Transverse colon (tissue), 4 donors: ENCODE measurements at regions not wholly inside any gene's neighbourhood (a gene's known extent, or its start where the extent isn't known, plus 50 kb on each side); places are given as distances from the start of the nearest gene placed in this dataset.
A peak's percentile ranks its signal among the peaks of the same experiment; 100 is the strongest.

Experiments
- DNase-seq: peaks from one replicate; pipeline ENCODE4 v3.0.0-alpha.2; 2019
- H3K27ac ChIP-seq, 4 donors: fragments of 200-600 bp; sonication (generic); 2 replicates each; pipeline ENCODE4 v1.5.1; 2016 to 2018; ENCODE audit warnings: inconsistent platforms in 4 of 4
- H3K27me3 ChIP-seq: fragments of 200-600 bp; sonication (generic); 2 replicates; pipeline ENCODE4 v1.5.1; 2017; ENCODE audit warnings: inconsistent platforms
- H3K36me3 ChIP-seq, 4 donors: fragments of 200-600 bp; sonication (generic); 2 replicates each; pipeline ENCODE4 v1.5.1; 2017 to 2019; ENCODE audit warnings: inconsistent platforms in 4 of 4
- H3K4me1 ChIP-seq, 4 donors: fragments of 200-600 bp; sonication (generic); 2 replicates each; pipeline ENCODE4 v1.5.1; 2017 to 2020; ENCODE audit warnings: inconsistent platforms in 4 of 4
- H3K4me3 ChIP-seq, 4 donors: fragments of 200-600 bp; sonication (generic); 1 replicate in 1 of 4; 2 replicates in 3 of 4; pipeline versions ENCODE4 v1.5.1 to v1.6.1; 2017 to 2019; ENCODE audit warnings: inconsistent platforms in 4 of 4
- H3K9me3 ChIP-seq, 2 donors: fragments of 200-600 bp; sonication (generic); 2 replicates each; pipeline ENCODE4 v1.5.1; 2017 to 2019; ENCODE audit warnings: inconsistent platforms in 2 of 2
- CTCF ChIP-seq, 5 experiments: fragments of 200-600 bp in 3 of 5; fragments of 450-650 bp in 2 of 5; sonication (generic) in 3 of 5; IDR thresholded peaks; 1 replicate in 2 of 5; 2 replicates in 3 of 5; pipeline ENCODE4 v1.5.1; 2016 to 2017; ENCODE audit warnings: antibody characterized with exemption in 5 of 5, inconsistent platforms in 3 of 5, mild to moderate bottlenecking in 2 of 5, moderate library complexity in 1 of 5
- EP300 ChIP-seq: sonication (generic); formaldehyde crosslinking; IDR thresholded peaks from one replicate; pipeline ENCODE4 v1.6.1; 2017; ENCODE audit warnings: antibody characterized with exemption, low read depth
- POLR2A ChIP-seq: fragments of 450-650 bp; IDR thresholded peaks from one replicate; pipeline ENCODE4 v1.6.1; 2016; ENCODE audit warnings: antibody characterized with exemption, mild to moderate bottlenecking, moderate library complexity
- POLR2AphosphoS5 ChIP-seq, 3 donors: sonication (generic); formaldehyde crosslinking; IDR thresholded peaks; one replicate each; pipeline ENCODE4 v1.6.1; 2016; ENCODE audit warnings: antibody characterized with exemption in 3 of 3
- WGBS, 2 donors: methylation state at CpG; one replicate each; pipeline ENCODE4 v1.1.5; 2018; ENCODE audit warnings: low coverage in 1 of 2; 5-methylcytosine and 5-hydroxymethylcytosine counted together
- in situ Hi-C, 4 donors: fragments of 200-750 bp; cut with MboI; loops; one replicate each; pipeline versions ENCODE4 v1.15.0 to v1.15.1; 2017; ENCODE audit warnings: low sequenced_read_pairs in 3 of 4, low pct_ligation_motif_present in 1 of 4, low pct_unique_long_range_greater_than_20kb in 1 of 4
- intact Hi-C: fragments of 100-400 bp; cut with DNase I; formaldehyde crosslinking; loops from one replicate; pipeline ENCODE4 v1.15.1; 2023; ENCODE audit warnings: low total_unique reads

GRCh38 chr22:47841156-47841555, 1078.7 kb downstream of the TBC1D22A start:
- no peaks in the 10 kb centered on the region for H3K4me1 ChIP-seq
- H3K9me3 ChIP-seq = no peaks in the 10 kb centered on the region
- in situ Hi-C loops = no loop called here
- 42 to 52% methylated on average over 2 to 3 of the region's 3 CpGs for WGBS, 2 donors
- TF ChIP-seq POLR2A (no peak), CTCF (IDR thresholded peaks at IDR 0.05) (no peak), POLR2AphosphoS5 (IDR thresholded peaks at IDR 0.05) (no peak), EP300 (no peak)
- intact Hi-C loops = no loop called here
- no peak for DNase-seq
- H3K4me3 ChIP-seq = no peak overlapping the region
- H3K27ac ChIP-seq = no peak overlapping the region
- peaks cover 14% of the 10 kb centered on the region for H3K27me3 ChIP-seq
- H3K36me3 ChIP-seq = no peaks in the 10 kb centered on the region

GRCh38 chr22:47839595-47840227, 1077.3 kb downstream of the TBC1D22A start:
- Histone ChIP-seq H3K9me3 (no peaks in the 10 kb centered on the region), H3K36me3 (no peaks in the 10 kb centered on the region), H3K27ac (no peak overlapping the region), H3K4me3 (no peak overlapping the region), H3K4me1 (no peaks in the 10 kb centered on the region), H3K27me3 (peaks cover 14% of the 10 kb centered on the region)
- in situ Hi-C loops (no loop called here), intact Hi-C loops (no loop called here)
- 56 to 73% methylated on average over 2 to 13 of the region's 13 CpGs for WGBS, 2 donors
- DNase-seq = no peak
- TF ChIP-seq EP300 (no peak), CTCF (IDR thresholded peaks at IDR 0.05) (no peak), POLR2AphosphoS5 (IDR thresholded peaks at IDR 0.05) (no peak), POLR2A (no peak)

- no peak for TF ChIP-seq EP300
- no peak for TF ChIP-seq POLR2AphosphoS5 (IDR thresholded peaks at IDR 0.05)
- TF ChIP-seq CTCF (IDR thresholded peaks at IDR 0.05) = peak in 3 of 5 experiments; percentile 24 to 37 (median 25)
- no peak for TF ChIP-seq POLR2A
- 49 to 56% methylated on average over 3 of the region's 3 CpGs for WGBS, 2 donors
- Histone ChIP-seq H3K36me3 (no peaks in the 10 kb centered on the region), H3K27me3 (peaks cover 14% of the 10 kb centered on the region), H3K27ac (no peak overlapping the region), H3K4me3 (no peak overlapping the region), H3K4me1 (no peaks in the 10 kb centered on the region), H3K9me3 (no peaks in the 10 kb centered on the region)
- in situ Hi-C loops (no loop called here), intact Hi-C loops (no loop called here)
- no peak for DNase-seq
Measured at GRCh38 chr22:47837703-47838102, 1075.3 kb downstream of the TBC1D22A start.

- no peaks in the 10 kb centered on the region for H3K36me3 ChIP-seq
- no peak overlapping the region for H3K4me3 ChIP-seq
- 74 to 80% methylated on average over 2 of the region's 2 CpGs for WGBS, 2 donors
- DNase-seq = no peak
- peaks cover 8% of the 10 kb centered on the region for H3K27me3 ChIP-seq
- H3K4me1 ChIP-seq = no peaks in the 10 kb centered on the region
- H3K9me3 ChIP-seq = no peaks in the 10 kb centered on the region
- H3K27ac ChIP-seq = no peak overlapping the region
- in situ Hi-C loops (no loop called here), intact Hi-C loops (no loop called here)
- TF ChIP-seq CTCF (IDR thresholded peaks at IDR 0.05) = no peak
- TF ChIP-seq POLR2AphosphoS5 (IDR thresholded peaks at IDR 0.05) = no peak
- TF ChIP-seq POLR2A = no peak
- no peak for TF ChIP-seq EP300
Measured at GRCh38 chr22:47836957-47837356, 1074.5 kb downstream of the TBC1D22A start.
